GM12891 (cell line): ENCODE measurements at regions not wholly inside any gene's neighbourhood (a gene's known extent, or its start where the extent isn't known, plus 50 kb on each side); places are given as distances from the start of the nearest gene placed in this dataset.

ENCODE experiments used
- PAX5 ChIP-seq: IDR thresholded peaks from 2 replicates; pipeline ENCODE4 v1.6.1; 2011; ENCODE audit warnings: low read length, moderate library complexity, mild to moderate bottlenecking; ENCODE audit not compliant: insufficient read depth, severe bottlenecking
- POLR2AphosphoS5 ChIP-seq: IDR thresholded peaks from 2 replicates; pipeline ENCODE4 v1.6.1; 2011; ENCODE audit warnings: low read depth, low read length, control low read depth

DNA sequence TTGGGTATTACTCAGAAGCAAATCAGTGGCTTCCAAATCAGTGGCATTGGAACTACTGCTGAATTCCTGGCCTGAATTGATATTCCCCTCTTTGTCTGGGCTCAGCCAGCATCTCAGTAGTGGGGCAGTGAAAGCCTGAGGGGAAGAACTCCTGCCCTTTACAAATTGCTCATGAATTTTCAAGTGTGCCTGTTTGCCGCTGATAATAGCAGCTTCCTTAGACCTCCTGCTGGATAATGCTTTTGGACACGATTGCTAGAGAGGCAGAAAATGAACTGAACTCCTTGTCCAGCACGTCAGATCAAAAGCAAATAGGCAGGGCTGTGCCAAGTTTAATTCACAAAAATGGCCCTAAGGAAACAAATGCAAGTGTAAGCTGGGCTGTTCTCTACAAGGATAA, 91.3 kb upstream of the GZMB start:
- no peak for TF ChIP-seq POLR2AphosphoS5
- TF ChIP-seq PAX5: no peak
